ENCODE measurements at regions not wholly inside any gene's neighbourhood (a gene's known extent, or its start where the extent isn't known, plus 50 kb on each side); places are given as distances from the start of the nearest gene placed in this dataset.

GRCh38 chr2:13128139-13128538 lies 411.4 kb downstream of the TRIB2 start:
- TF ChIP-seq, protein P1, sequence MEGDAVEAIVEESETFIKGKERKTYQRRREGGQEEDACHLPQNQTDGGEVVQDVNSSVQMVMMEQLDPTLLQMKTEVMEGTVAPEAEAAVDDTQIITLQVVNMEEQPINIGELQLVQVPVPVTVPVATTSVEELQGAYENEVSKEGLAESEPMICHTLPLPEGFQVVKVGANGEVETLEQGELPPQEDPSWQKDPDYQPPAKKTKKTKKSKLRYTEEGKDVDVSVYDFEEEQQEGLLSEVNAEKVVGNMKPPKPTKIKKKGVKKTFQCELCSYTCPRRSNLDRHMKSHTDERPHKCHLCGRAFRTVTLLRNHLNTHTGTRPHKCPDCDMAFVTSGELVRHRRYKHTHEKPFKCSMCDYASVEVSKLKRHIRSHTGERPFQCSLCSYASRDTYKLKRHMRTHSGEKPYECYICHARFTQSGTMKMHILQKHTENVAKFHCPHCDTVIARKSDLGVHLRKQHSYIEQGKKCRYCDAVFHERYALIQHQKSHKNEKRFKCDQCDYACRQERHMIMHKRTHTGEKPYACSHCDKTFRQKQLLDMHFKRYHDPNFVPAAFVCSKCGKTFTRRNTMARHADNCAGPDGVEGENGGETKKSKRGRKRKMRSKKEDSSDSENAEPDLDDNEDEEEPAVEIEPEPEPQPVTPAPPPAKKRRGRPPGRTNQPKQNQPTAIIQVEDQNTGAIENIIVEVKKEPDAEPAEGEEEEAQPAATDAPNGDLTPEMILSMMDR (IDR thresholded peaks at IDR 0.05; ENCODE audit: low read depth, low read length) = no peak
- TF ChIP-seq EZH2phosphoT487 (IDR thresholded peaks at IDR 0.05; ENCODE audit: low read depth) = no peak

All from OCI-LY3 (cell line).